Mesothelial cell of epicardium (in vitro differentiated cells): ENCODE measurements at regions not wholly inside any gene's neighbourhood (a gene's known extent, or its start where the extent isn't known, plus 50 kb on each side); places are given as distances from the start of the nearest gene placed in this dataset.
"Not testable (repeated sequence)": the region's sequence is repeated elsewhere in the genome, so short reads cannot be mapped to it uniquely, and the experiment has no call there.

Source experiments
- DNase-seq, 2 experiments: peaks; one replicate each; pipeline ENCODE4 v3.0.0; 2021; ENCODE audit warnings: low spot score in 2 of 2; ENCODE audit not compliant: unreplicated experiment in 2 of 2
- H3K27ac Mint-ChIP-seq: 2 replicates; pipeline ENCODE4 v1.8.0; 2021; ENCODE audit warnings: mixed read lengths
- H3K27me3 Mint-ChIP-seq: 2 replicates; pipeline ENCODE4 v1.8.0; 2021; ENCODE audit warnings: low read depth, mixed read lengths
- H3K36me3 Mint-ChIP-seq: 2 replicates; pipeline ENCODE4 v1.8.0; 2021; ENCODE audit warnings: mixed read lengths
- H3K4me1 Mint-ChIP-seq: 2 replicates; pipeline ENCODE4 v1.8.0; 2021; ENCODE audit warnings: mixed read lengths
- H3K4me3 Mint-ChIP-seq: 2 replicates; pipeline ENCODE4 v1.8.0; 2021; ENCODE audit warnings: mild to moderate bottlenecking, moderate library complexity, mixed read lengths
- H3K9me3 Mint-ChIP-seq: 2 replicates; pipeline ENCODE4 v1.8.0; 2021; ENCODE audit warnings: mixed read lengths
- TF ChIP-seq, protein P1 (sequence below): fragments of 200-600 bp; sonication (generic); IDR thresholded peaks from one replicate; pipeline ENCODE4 v1.5.0; 2021; ENCODE audit warnings: antibody characterized with exemption; ENCODE audit not compliant: unreplicated experiment

- Mint-ChIP-seq H3K4me3 (peak overlapping the region; percentile 86), H3K4me1 (peaks cover 17% of the 10 kb centered on the region), H3K36me3 (peaks cover 2% of the 10 kb centered on the region), H3K9me3 (no peaks in the 10 kb centered on the region), H3K27me3 (no peaks in the 10 kb centered on the region), H3K27ac (peak overlapping the region; percentile 81)
- TF ChIP-seq, protein P1, sequence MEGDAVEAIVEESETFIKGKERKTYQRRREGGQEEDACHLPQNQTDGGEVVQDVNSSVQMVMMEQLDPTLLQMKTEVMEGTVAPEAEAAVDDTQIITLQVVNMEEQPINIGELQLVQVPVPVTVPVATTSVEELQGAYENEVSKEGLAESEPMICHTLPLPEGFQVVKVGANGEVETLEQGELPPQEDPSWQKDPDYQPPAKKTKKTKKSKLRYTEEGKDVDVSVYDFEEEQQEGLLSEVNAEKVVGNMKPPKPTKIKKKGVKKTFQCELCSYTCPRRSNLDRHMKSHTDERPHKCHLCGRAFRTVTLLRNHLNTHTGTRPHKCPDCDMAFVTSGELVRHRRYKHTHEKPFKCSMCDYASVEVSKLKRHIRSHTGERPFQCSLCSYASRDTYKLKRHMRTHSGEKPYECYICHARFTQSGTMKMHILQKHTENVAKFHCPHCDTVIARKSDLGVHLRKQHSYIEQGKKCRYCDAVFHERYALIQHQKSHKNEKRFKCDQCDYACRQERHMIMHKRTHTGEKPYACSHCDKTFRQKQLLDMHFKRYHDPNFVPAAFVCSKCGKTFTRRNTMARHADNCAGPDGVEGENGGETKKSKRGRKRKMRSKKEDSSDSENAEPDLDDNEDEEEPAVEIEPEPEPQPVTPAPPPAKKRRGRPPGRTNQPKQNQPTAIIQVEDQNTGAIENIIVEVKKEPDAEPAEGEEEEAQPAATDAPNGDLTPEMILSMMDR: no peak
- peak; percentile 48 to 75 for DNase-seq
Observed at GRCh38 chr1:112849425-112850033, 106.5 kb downstream of the SLC16A1 start.

DNA sequence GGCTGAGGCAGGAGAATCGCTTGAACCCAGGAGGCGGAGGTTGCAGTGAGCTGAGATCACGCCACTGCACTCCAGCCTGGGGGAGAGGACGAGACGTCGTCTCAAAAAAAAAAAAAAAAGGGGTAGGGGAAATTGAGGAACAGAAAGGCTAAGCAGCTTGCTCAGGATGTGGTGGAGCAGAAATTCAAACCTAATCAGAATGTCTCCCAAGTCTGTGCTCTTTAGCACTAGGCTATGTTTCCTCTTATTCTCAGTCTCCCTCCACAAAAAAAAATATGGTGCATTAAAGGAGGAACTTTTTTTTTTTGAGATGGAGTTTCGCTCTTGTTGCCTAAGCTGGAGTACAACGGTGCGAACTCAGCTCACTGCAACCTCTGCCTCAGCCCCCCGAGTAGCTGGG, 114.2 kb downstream of the SLC16A1 start:
- H3K4me1 Mint-ChIP-seq: no peaks in the 10 kb centered on the region
- no peak overlapping the region for H3K27ac Mint-ChIP-seq
- DNase-seq: no peak
- no peaks in the 10 kb centered on the region for H3K9me3 Mint-ChIP-seq
- H3K4me3 Mint-ChIP-seq: no peak overlapping the region
- TF ChIP-seq, protein P1: no peak
- no peaks in the 10 kb centered on the region for H3K36me3 Mint-ChIP-seq
- no peaks in the 10 kb centered on the region for H3K27me3 Mint-ChIP-seq

DNA sequence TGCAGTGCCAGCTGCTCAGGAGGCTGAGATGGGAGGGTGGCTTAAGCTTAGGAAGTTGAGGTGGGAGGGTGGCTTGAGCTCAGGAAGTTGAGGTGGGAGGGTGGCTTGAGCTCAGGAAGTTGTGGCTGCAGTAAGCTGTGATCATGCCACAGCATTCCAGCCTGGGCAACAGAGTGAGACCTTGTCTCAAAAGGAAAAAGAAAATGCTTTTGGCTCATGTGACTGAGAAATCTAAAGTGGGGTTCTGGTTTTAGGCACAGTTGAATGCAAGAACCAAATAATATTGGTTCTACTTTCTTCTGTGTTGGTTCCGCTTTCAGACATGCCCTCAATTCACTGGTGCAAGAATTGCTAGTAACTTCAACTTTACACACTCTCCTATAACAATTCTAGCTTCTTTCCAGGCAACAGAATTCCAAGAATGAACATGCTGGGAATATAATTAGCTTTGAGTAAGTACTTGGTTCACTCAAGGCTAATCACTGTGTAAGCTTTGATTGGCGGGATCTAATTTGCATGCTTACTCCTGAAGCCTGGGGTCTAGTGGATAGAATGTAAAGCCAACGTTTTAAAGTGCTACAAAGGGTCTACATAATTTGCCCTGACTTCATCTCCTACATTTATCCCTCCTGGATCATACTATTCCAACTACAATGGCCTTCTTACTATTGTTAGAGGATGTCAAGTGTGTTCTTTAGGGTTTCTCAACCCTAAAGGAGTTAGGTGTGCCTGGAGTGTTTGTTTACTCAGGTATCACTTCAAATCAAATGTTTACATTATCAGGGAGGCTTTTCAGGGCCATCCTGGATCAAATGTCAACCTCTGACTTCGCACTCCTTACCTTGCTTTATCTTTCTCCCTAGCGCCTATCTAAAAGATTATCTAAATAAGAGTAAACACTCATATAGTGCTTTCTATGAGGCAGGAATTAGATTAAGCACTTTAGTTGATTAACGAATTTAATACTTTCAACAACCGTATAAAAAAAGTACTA, 115.1 kb downstream of the SLC16A1 start:
- Mint-ChIP-seq H3K36me3 (no peaks in the 10 kb centered on the region), H3K27me3 (no peaks in the 10 kb centered on the region), H3K4me3 (no peak overlapping the region), H3K4me1 (peaks cover 2% of the 10 kb centered on the region), H3K27ac (no peak overlapping the region), H3K9me3 (no peaks in the 10 kb centered on the region)
- no peak for DNase-seq
- TF ChIP-seq, protein P1: no peak

- H3K27ac Mint-ChIP-seq: no peak overlapping the region
- DNase-seq: no peak
- TF ChIP-seq, protein P1: no peak
- H3K4me3 Mint-ChIP-seq: no peak overlapping the region
- peaks cover 2% of the 10 kb centered on the region for H3K4me1 Mint-ChIP-seq
- H3K9me3 Mint-ChIP-seq: no peaks in the 10 kb centered on the region
- H3K27me3 Mint-ChIP-seq: no peaks in the 10 kb centered on the region
- no peaks in the 10 kb centered on the region for H3K36me3 Mint-ChIP-seq
Observed at GRCh38 chr1:112836642-112837041, 119.4 kb downstream of the SLC16A1 start.

GRCh38 chr1:112833806-112834205, 118.7 kb upstream of the PPM1J start:
- no peak overlapping the region for H3K27ac Mint-ChIP-seq
- no peak for DNase-seq
- no peak overlapping the region for H3K4me3 Mint-ChIP-seq
- H3K27me3 Mint-ChIP-seq: no peaks in the 10 kb centered on the region
- H3K4me1 Mint-ChIP-seq: peaks cover 2% of the 10 kb centered on the region
- H3K36me3 Mint-ChIP-seq: no peaks in the 10 kb centered on the region
- H3K9me3 Mint-ChIP-seq: no peaks in the 10 kb centered on the region
- TF ChIP-seq, protein P1: no peak

DNA sequence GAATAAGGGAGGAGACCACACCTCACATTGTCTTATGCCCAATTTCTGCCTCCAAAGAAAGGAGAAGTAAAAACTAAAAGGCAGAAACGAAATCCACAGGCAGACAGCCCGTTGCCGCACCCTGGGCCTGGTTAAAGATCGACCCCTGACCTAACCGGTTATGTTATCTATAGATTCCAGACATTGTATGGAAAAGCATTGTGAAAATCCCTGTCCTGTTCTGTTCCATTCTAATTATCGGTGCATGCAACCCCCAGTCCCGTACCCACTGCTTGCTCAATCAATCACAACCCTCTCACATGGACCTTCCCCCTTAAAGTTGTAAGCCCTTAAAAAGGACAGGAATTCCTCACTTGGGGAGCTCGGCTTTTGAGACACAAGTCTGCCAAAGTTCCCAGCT, 117.1 kb upstream of the PPM1J start:
- H3K27ac Mint-ChIP-seq, H3K4me3 Mint-ChIP-seq, H3K9me3 Mint-ChIP-seq, H3K4me1 Mint-ChIP-seq, H3K36me3 Mint-ChIP-seq, DNase-seq, H3K27me3 Mint-ChIP-seq: not testable (repeated sequence)

DNA sequence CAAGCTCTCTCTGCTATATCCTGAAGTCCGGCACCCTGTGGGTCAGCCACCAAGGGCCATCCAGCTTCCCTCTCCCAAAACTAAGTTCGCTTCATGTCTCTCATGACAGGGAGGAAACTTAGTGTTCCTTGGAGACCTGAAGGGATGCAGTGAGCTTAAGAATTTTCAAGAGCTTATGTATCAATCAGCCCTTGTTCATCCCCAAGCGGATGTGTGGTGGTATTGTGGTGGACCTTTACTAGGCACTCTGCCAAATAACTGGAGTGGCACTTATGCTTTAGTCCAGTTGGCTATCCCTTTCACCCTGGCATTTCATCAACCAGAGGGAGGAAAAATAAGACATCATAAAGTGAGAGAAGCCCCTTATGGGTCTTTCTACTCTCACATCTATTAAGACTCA, 114.6 kb upstream of the PPM1J start:
- H3K27ac Mint-ChIP-seq, H3K36me3 Mint-ChIP-seq: not testable (repeated sequence)
- peaks cover 10% of the 10 kb centered on the region for H3K4me1 Mint-ChIP-seq

More for the DNA sequence above, 114.6 kb upstream of the PPM1J start:
- H3K4me3 Mint-ChIP-seq, DNase-seq, H3K27me3 Mint-ChIP-seq, H3K9me3 Mint-ChIP-seq: not testable (repeated sequence)
